Gastrocnemius medialis (tissue), 4 donors: ENCODE measurements at regions not wholly inside any gene's neighbourhood (a gene's known extent, or its start where the extent isn't known, plus 50 kb on each side); places are given as distances from the start of the nearest gene placed in this dataset.
A peak's percentile ranks its signal among the peaks of the same experiment; 100 is the strongest.

ENCODE experiments used
- CTCF ChIP-seq, 5 experiments: fragments of 450-650 bp in 3 of 5; fragments of 200-600 bp in 2 of 5; sonication (generic) in 2 of 5; IDR thresholded peaks in 4 of 5; conservative IDR thresholded peaks in 1 of 5; 1 replicate in 4 of 5; 2 replicates in 1 of 5; pipeline ENCODE4 v1.5.1; 2016 to 2019; ENCODE audit warnings: antibody characterized with exemption in 5 of 5, mild to moderate bottlenecking in 3 of 5, moderate library complexity in 3 of 5
- POLR2A ChIP-seq, 2 donors: fragments of 450-650 bp; IDR thresholded peaks; one replicate each; pipeline ENCODE4 v1.6.1; 2017; ENCODE audit warnings: antibody characterized with exemption in 2 of 2, mild to moderate bottlenecking in 2 of 2, moderate library complexity in 2 of 2

- no peak for TF ChIP-seq POLR2A (IDR thresholded peaks at IDR 0.05)
- peak in 3 of 5 experiments; percentile 13 to 32 (median 28) for TF ChIP-seq CTCF (IDR thresholded peaks at IDR 0.05 in 4 of 5, conservative IDR thresholded peaks at IDR 0.05 in 1 of 5)
These were observed 83.0 kb upstream of the CCDC196 start for GRCh38 chr14:66403183-66403582.
